HUES48 (cell line): ENCODE measurements at regions not wholly inside any gene's neighbourhood (a gene's known extent, or its start where the extent isn't known, plus 50 kb on each side); places are given as distances from the start of the nearest gene placed in this dataset.
"Not testable (repeated sequence)": the region's sequence is repeated elsewhere in the genome, so short reads cannot be mapped to it uniquely, and the experiment has no call there.

ENCODE experiments used
- H3K27ac ChIP-seq: one replicate; pipeline ENCODE4 v1.7.0; 2013; ENCODE audit warnings: low read depth, low read length, inconsistent platforms
- H3K27me3 ChIP-seq: 2 replicates; pipeline ENCODE4 v1.6.1; 2013; ENCODE audit warnings: mild to moderate bottlenecking, low read length; ENCODE audit not compliant: control insufficient read depth, insufficient read depth
- H3K36me3 ChIP-seq: 2 replicates; pipeline ENCODE4 v1.6.1; 2013; ENCODE audit warnings: low read length; ENCODE audit not compliant: control insufficient read depth, insufficient read depth
- H3K4me1 ChIP-seq: 2 replicates; pipeline ENCODE4 v1.6.1; 2013; ENCODE audit warnings: mild to moderate bottlenecking, low read length; ENCODE audit not compliant: control insufficient read depth, insufficient read depth
- H3K4me3 ChIP-seq: 2 replicates; pipeline ENCODE4 v1.5.1; 2013; ENCODE audit warnings: mild to moderate bottlenecking, low read depth, low read length
- H3K9ac ChIP-seq: 2 replicates; pipeline ENCODE4 v1.6.1; 2013; ENCODE audit warnings: mild to moderate bottlenecking, low read depth, low read length, moderate library complexity
- H3K9me3 ChIP-seq: 2 replicates; pipeline ENCODE4 v1.6.1; 2013; ENCODE audit warnings: low read length; ENCODE audit not compliant: control insufficient read depth, insufficient read depth

GRCh38 chr7:149696280-149696679, 77.1 kb downstream of the ZNF467 start:
- Histone ChIP-seq H3K9me3 (peaks cover 12% of the 10 kb centered on the region), H3K27ac (no peak overlapping the region), H3K27me3 (peaks cover 7% of the 10 kb centered on the region; the same call in 1 of the 2 replicates), H3K9ac (no peak overlapping the region), H3K4me1 (no peaks in the 10 kb centered on the region), H3K36me3 (no peaks in the 10 kb centered on the region), H3K4me3 (no peak overlapping the region)

- H3K36me3 ChIP-seq: no peaks in the 10 kb centered on the region
- H3K4me3 ChIP-seq: peak overlapping the region; percentile 75
- no peaks in the 10 kb centered on the region; the same call in 1 of the 2 replicates for H3K9me3 ChIP-seq
- peak overlapping the region; percentile 26; the same call in 1 of the 2 replicates for H3K9ac ChIP-seq
- peaks cover 7% of the 10 kb centered on the region; the same call in 1 of the 2 replicates for H3K27me3 ChIP-seq
- H3K4me1 ChIP-seq: peaks cover 7% of the 10 kb centered on the region
- H3K27ac ChIP-seq: no peak overlapping the region
Measured at GRCh38 chr7:149692557-149692982, 80.8 kb downstream of the ZNF467 start.

GRCh38 chr7:149692056-149692455, 81.3 kb downstream of the ZNF467 start:
- Histone ChIP-seq H3K27me3 (peaks cover 7% of the 10 kb centered on the region; the same call in 1 of the 2 replicates), H3K4me3 (peak overlapping the region; percentile 75), H3K27ac (no peak overlapping the region), H3K9ac (peak overlapping the region; percentile 26; the same call in 1 of the 2 replicates), H3K36me3 (no peaks in the 10 kb centered on the region), H3K9me3 (no peaks in the 10 kb centered on the region), H3K4me1 (peaks cover 7% of the 10 kb centered on the region)

GRCh38 chr7:149690688-149691446, 82.5 kb downstream of the ZNF467 start:
- peaks cover 7% of the 10 kb centered on the region; the same call in 1 of the 2 replicates for H3K27me3 ChIP-seq
- H3K9me3 ChIP-seq: no peaks in the 10 kb centered on the region
- H3K9ac ChIP-seq: no peak overlapping the region
- H3K4me3 ChIP-seq: peak overlapping the region; percentile 54
- no peaks in the 10 kb centered on the region for H3K36me3 ChIP-seq
- peak overlapping the region; percentile 19 for H3K27ac ChIP-seq
- peaks cover 15% of the 10 kb centered on the region for H3K4me1 ChIP-seq

- H3K27ac ChIP-seq: no peak overlapping the region
- H3K27me3 ChIP-seq: peaks cover 7% of the 10 kb centered on the region; the same call in 1 of the 2 replicates
- no peaks in the 10 kb centered on the region for H3K36me3 ChIP-seq
- peaks cover 21% of the 10 kb centered on the region for H3K4me1 ChIP-seq
- H3K4me3 ChIP-seq: no peak overlapping the region
- no peaks in the 10 kb centered on the region for H3K9me3 ChIP-seq
- H3K9ac ChIP-seq: no peak overlapping the region
Measured at GRCh38 chr7:149689291-149689721, 84.1 kb downstream of the ZNF467 start.

GRCh38 chr7:149688836-149689235, 84.6 kb downstream of the ZNF467 start:
- H3K4me3 ChIP-seq: no peak overlapping the region
- peaks cover 25% of the 10 kb centered on the region for H3K4me1 ChIP-seq
- peaks cover 7% of the 10 kb centered on the region; the same call in 1 of the 2 replicates for H3K27me3 ChIP-seq
- no peaks in the 10 kb centered on the region for H3K9me3 ChIP-seq
- no peaks in the 10 kb centered on the region for H3K36me3 ChIP-seq
- no peak overlapping the region for H3K9ac ChIP-seq
- no peak overlapping the region for H3K27ac ChIP-seq

GRCh38 chr7:149687820-149688219, 85.6 kb downstream of the ZNF467 start:
- H3K4me1 ChIP-seq: peaks cover 35% of the 10 kb centered on the region
- not testable (repeated sequence) for H3K9ac ChIP-seq, H3K27me3 ChIP-seq, H3K9me3 ChIP-seq, H3K4me3 ChIP-seq, H3K36me3 ChIP-seq, H3K27ac ChIP-seq

- Histone ChIP-seq H3K27ac (peak overlapping the region; percentile 6), H3K9ac (no peak overlapping the region)
Measured at GRCh38 chr7:149686449-149686848, 86.9 kb downstream of the ZNF467 start.

GRCh38 chr7:149686011-149686410, 87.4 kb downstream of the ZNF467 start:
- Histone ChIP-seq H3K36me3 (no peaks in the 10 kb centered on the region), H3K4me3 (no peak overlapping the region), H3K9ac (no peak overlapping the region), H3K27ac (peak overlapping the region; percentile 14), H3K27me3 (no peaks in the 10 kb centered on the region), H3K9me3 (no peaks in the 10 kb centered on the region), H3K4me1 (peaks cover 52% of the 10 kb centered on the region)

More at GRCh38 chr7:149686449-149686848, 86.9 kb downstream of the ZNF467 start:
- Histone ChIP-seq H3K9me3 (no peaks in the 10 kb centered on the region), H3K4me3 (no peak overlapping the region), H3K4me1 (peaks cover 48% of the 10 kb centered on the region), H3K27me3 (no peaks in the 10 kb centered on the region), H3K36me3 (no peaks in the 10 kb centered on the region)

- no peaks in the 10 kb centered on the region for H3K9me3 ChIP-seq
- H3K36me3 ChIP-seq: no peaks in the 10 kb centered on the region
- H3K4me1 ChIP-seq: peaks cover 54% of the 10 kb centered on the region
- no peak overlapping the region for H3K4me3 ChIP-seq
- H3K27me3 ChIP-seq: no peaks in the 10 kb centered on the region
- H3K9ac ChIP-seq: no peak overlapping the region
- H3K27ac ChIP-seq: peak overlapping the region; percentile 14
Measured at GRCh38 chr7:149685455-149685854, 87.9 kb downstream of the ZNF467 start.

GRCh38 chr7:149683898-149684297, 89.5 kb downstream of the ZNF467 start:
- Histone ChIP-seq H3K27ac (no peak overlapping the region), H3K27me3 (no peaks in the 10 kb centered on the region), H3K9me3 (no peaks in the 10 kb centered on the region), H3K4me3 (no peak overlapping the region), H3K9ac (no peak overlapping the region), H3K36me3 (no peaks in the 10 kb centered on the region), H3K4me1 (peaks cover 51% of the 10 kb centered on the region)
